Tibial artery (tissue), 4 donors: ENCODE measurements at regions not wholly inside any gene's neighbourhood (a gene's known extent, or its start where the extent isn't known, plus 50 kb on each side); places are given as distances from the start of the nearest gene placed in this dataset.
"Not testable (repeated sequence)": the region's sequence is repeated elsewhere in the genome, so short reads cannot be mapped to it uniquely, and the experiment has no call there.

Experiments used
- DNase-seq, 2 donors: peaks; one replicate each; pipeline ENCODE4 v3.0.0-alpha.2; 2019
- H3K27ac ChIP-seq, 2 donors: fragments of 200-600 bp; sonication (generic) in 1 of 2; 1 replicate in 1 of 2; 2 replicates in 1 of 2; pipeline ENCODE4 v1.5.1; 2018 to 2019; ENCODE audit warnings: mild to moderate bottlenecking in 1 of 2
- H3K27me3 ChIP-seq, 2 donors: fragments of 200-600 bp; sonication (generic) in 1 of 2; one replicate each; pipeline versions ENCODE4 v1.5.1 to v1.6.0; 2016 to 2019
- H3K36me3 ChIP-seq, 3 donors: fragments of 200-600 bp; sonication (generic) in 2 of 3; one replicate each; pipeline ENCODE4 v1.5.1; 2016 to 2019; ENCODE audit warnings: mild to moderate bottlenecking in 2 of 3
- H3K4me1 ChIP-seq, 4 donors: fragments of 200-600 bp; sonication (generic) in 2 of 4; 1 replicate in 3 of 4; 2 replicates in 1 of 4; pipeline ENCODE4 v1.5.1; 2016 to 2019
- H3K4me3 ChIP-seq, 2 donors: fragments of 200-600 bp; sonication (generic) in 1 of 2; 1 replicate in 1 of 2; 2 replicates in 1 of 2; pipeline ENCODE4 v1.5.1; 2018 to 2019; ENCODE audit warnings: mild to moderate bottlenecking in 2 of 2
- H3K9me3 ChIP-seq, 3 donors: fragments of 200-600 bp; sonication (generic) in 1 of 3; one replicate each; pipeline ENCODE4 v1.5.1; 2016 to 2019
- intact Hi-C: fragments of 100-400 bp; cut with DNase I; formaldehyde crosslinking; loops from one replicate; pipeline ENCODE4 v1.15.0; 2023; ENCODE audit warnings: low total_unique reads
- TF ChIP-seq, protein P1 (sequence below), 2 experiments: fragments of 200-600 bp in 1 of 2; fragments of 450-650 bp in 1 of 2; IDR thresholded peaks; one replicate each; pipeline ENCODE4 v1.5.1; 2017 to 2019; ENCODE audit warnings: antibody characterized with exemption in 2 of 2, mild to moderate bottlenecking in 1 of 2, moderate library complexity in 1 of 2

DNA sequence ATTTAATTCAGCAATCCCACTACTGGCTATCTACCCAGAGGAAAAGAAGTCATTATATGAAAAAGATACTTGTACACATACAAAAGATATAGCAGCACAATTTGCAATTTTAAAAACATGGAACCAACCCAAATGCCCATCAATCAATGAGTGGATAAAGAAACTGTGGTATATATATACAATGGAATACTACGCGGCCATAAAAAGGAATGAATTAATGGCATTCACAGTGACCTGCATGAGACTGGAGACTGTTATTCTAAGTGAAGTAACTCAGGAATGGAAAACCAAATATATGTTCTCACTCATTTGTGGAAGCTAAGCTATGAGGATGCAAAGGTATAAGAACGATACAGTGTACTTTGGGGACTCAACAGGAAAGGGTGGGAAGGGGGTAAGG is 102.8 kb upstream of the KCNMA1 start:
- H3K9me3 ChIP-seq, H3K27ac ChIP-seq, H3K27me3 ChIP-seq, H3K4me1 ChIP-seq, DNase-seq, H3K36me3 ChIP-seq, H3K4me3 ChIP-seq, intact Hi-C loops: not testable (repeated sequence)

DNA sequence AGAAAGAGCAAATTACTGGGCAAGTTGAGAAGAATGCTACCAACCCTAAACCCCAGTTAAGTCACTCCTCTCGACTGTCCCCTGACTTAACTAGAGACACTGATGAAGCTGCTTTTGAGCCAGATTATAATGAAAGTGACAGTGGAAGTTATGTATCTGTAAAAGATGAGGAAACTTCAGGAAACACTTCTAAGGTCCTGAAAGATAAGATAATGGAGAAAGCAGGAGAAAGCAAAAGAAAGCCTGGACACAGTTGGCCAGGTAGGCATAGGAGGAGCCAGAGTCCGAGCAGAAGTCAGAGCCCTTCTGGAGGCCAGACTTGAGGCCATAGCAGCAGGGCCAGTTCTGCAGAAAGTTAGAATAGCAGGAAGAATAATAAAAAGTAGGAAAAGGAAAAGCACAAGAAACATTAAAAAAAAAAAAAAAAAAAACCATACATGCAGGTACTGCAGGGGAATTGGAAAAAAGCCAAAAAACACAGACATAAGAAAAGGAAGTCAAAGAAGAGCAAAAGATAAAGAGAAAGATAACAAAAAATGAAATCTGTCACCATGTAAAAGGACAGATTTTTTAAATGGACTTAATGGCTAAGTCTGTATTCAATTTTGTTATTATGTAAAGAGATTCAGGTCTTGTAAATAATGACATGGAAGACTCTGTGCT is 101.0 kb upstream of the KCNMA1 start:
- Histone ChIP-seq H3K4me1 (peaks cover 0 to 4% (median 0%) of the 10 kb centered on the region in 4 donors), H3K4me3 (no peak overlapping the region)

DNA sequence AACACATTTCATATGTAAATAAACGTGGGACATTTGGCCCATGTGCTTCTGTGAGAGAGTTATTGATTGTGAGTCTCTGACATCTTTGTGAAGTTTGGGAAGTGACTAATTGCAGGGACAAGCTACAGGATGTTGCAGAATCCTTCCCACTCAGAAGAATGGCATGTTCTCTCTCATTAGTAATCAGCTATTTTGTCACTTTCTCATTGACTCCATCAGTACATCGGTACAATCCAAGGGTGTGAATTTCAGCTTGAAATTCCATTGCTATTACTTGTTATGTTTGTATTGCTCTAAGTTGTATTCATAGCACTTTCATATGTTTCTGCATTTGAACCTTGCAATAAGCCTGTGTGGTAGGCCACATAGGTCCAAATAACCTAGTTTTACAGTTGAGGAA is 100.0 kb upstream of the KCNMA1 start:
- DNase-seq = no peak
- intact Hi-C loops = no loop called here
- H3K27me3 ChIP-seq = no peaks in the 10 kb centered on the region
- H3K4me1 ChIP-seq = peaks cover 0 to 4% (median 0%) of the 10 kb centered on the region in 4 donors
- no peak overlapping the region for H3K4me3 ChIP-seq
- TF ChIP-seq, protein P1, sequence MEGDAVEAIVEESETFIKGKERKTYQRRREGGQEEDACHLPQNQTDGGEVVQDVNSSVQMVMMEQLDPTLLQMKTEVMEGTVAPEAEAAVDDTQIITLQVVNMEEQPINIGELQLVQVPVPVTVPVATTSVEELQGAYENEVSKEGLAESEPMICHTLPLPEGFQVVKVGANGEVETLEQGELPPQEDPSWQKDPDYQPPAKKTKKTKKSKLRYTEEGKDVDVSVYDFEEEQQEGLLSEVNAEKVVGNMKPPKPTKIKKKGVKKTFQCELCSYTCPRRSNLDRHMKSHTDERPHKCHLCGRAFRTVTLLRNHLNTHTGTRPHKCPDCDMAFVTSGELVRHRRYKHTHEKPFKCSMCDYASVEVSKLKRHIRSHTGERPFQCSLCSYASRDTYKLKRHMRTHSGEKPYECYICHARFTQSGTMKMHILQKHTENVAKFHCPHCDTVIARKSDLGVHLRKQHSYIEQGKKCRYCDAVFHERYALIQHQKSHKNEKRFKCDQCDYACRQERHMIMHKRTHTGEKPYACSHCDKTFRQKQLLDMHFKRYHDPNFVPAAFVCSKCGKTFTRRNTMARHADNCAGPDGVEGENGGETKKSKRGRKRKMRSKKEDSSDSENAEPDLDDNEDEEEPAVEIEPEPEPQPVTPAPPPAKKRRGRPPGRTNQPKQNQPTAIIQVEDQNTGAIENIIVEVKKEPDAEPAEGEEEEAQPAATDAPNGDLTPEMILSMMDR (IDR thresholded peaks at IDR 0.05) = no peak
- no peaks in the 10 kb centered on the region for H3K36me3 ChIP-seq
- H3K9me3 ChIP-seq = no peaks in the 10 kb centered on the region
- H3K27ac ChIP-seq = no peak overlapping the region

More for the DNA sequence above, 101.0 kb upstream of the KCNMA1 start:
- no peak overlapping the region for H3K27ac ChIP-seq
- no peak for DNase-seq
- no peaks in the 10 kb centered on the region for H3K27me3 ChIP-seq
- intact Hi-C loops = no loop called here
- no peaks in the 10 kb centered on the region for H3K9me3 ChIP-seq
- TF ChIP-seq, protein P1 (IDR thresholded peaks at IDR 0.05) = no peak
- H3K36me3 ChIP-seq = no peaks in the 10 kb centered on the region

DNA sequence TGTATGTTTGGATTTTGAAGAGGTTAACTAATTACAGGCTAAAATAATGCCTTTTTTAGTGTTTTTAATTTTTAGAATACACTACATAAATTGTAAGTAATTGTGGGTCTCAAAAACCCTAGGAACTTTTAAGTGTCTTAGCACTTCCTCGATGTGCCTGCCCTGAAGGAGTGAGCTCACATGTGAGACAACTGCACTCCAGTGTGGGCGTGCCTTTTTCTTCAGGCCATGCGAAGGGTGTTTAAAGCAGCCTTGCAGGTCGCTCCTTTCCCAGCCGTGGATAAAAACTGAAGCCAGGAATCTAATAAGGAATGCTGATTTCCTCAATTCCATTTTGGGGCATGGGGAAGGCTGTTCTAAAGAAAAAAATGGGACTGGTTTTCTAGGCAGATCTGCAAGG is 97.5 kb upstream of the KCNMA1 start:
- H3K4me3 ChIP-seq, DNase-seq, intact Hi-C loops: not testable (repeated sequence)

DNA sequence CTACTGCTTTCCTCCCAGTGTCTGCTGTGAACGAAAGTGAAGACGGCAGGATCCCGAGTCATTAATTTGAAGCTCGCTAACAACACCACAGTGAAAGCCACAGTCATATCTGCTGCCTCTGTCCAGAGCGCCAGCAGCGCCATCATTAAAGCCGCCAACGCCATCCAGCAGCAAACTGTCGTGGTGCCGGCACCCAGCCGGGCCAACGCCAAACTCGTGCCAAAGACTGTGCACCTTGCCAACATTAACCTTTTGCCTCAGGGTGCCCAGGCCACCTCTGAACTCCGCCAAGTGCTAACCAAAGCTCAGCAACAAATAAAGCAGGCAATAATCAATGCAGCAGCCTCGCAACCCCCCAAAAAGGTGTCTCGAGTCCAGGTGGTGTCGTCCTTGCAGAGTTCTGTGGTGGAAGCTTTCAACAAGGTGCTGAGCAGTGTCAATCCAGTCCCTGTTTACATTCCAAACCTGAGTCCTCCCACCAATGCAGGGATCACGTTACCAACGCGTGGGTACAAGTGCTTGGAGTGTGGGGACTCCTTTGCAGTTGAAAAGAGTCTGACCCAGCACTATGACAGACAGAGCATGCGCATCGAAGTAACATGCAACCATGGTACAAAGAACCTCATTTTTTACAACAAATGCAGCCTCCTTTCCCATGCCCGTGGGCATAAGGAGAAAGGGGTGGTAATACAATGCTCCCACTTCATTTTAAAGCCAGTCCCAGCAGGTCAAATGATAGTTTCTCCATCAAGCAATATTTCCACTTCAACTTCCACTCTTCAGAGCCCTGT is 94.8 kb upstream of the KCNMA1 start:
- Histone ChIP-seq H3K27me3 (no peaks in the 10 kb centered on the region), H3K9me3 (no peaks in the 10 kb centered on the region), H3K4me1 (peaks cover 0 to 4% (median 0%) of the 10 kb centered on the region in 4 donors), H3K36me3 (no peaks in the 10 kb centered on the region), H3K4me3 (no peak overlapping the region), H3K27ac (no peak overlapping the region)
- TF ChIP-seq, protein P1 (IDR thresholded peaks at IDR 0.05) = no peak
- intact Hi-C loops = no loop called here
- no peak for DNase-seq

More for the DNA sequence above, 97.5 kb upstream of the KCNMA1 start:
- not testable (repeated sequence) for H3K27me3 ChIP-seq, H3K9me3 ChIP-seq, H3K4me1 ChIP-seq, H3K27ac ChIP-seq, H3K36me3 ChIP-seq

DNA sequence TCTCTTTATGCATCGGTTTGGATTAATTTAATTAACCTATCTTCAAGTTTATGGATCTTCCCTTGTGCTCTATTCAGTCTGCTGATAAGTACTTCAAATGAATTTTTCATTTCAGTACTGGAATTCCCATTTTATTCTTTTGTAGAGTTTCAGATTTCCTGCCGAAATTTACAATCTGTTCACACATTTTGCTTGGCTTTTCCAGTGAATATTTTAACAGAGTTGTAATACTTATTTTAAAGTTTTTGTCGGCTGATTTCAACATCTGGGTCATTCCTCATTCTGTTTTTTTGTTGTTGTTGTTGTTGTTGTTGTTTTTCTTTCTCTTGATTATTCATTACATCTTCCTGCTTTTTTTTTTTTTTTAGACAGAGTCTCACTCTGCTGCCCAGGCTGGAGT is 89.9 kb upstream of the KCNMA1 start:
- TF ChIP-seq, protein P1 (IDR thresholded peaks at IDR 0.05) = no peak
- Histone ChIP-seq H3K27ac (no peak overlapping the region), H3K9me3 (no peaks in the 10 kb centered on the region), H3K36me3 (no peaks in the 10 kb centered on the region), H3K4me3 (no peak overlapping the region), H3K4me1 (no peaks in the 10 kb centered on the region), H3K27me3 (no peaks in the 10 kb centered on the region)
- DNase-seq = no peak
- intact Hi-C loops = no loop called here
